HG03095 (cell line): ENCODE measurements at regions not wholly inside any gene's neighbourhood (a gene's known extent, or its start where the extent isn't known, plus 50 kb on each side); places are given as distances from the start of the nearest gene placed in this dataset.

Experiments
- ATAC-seq: cut with Tn5 transposase; IDR thresholded peaks from one replicate; pipeline ENCODE4 v1.9.1; 2021; ENCODE audit warnings: moderate library complexity; ENCODE audit not compliant: unreplicated experiment

DNA sequence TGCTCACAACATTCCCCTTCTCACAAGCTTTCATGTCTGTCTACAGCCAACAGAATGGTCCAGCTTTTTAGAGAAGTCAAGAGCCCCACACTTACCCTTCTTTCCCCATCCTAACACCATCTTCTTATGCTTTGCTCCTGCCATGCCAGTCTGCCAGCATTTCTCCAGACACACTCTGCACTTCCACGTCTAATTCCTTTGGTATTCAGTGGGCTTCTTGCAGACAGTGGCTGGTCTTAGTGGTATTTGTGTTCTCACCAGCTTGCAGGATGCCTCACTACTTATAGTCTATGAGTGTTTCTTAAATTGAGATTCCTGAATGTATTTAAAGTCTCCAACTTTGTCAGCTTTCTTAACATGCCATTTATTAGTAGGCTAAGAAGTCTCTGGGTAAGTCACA lies 154.4 kb downstream of the BBOX1 start:
- ATAC-seq = no peak

DNA sequence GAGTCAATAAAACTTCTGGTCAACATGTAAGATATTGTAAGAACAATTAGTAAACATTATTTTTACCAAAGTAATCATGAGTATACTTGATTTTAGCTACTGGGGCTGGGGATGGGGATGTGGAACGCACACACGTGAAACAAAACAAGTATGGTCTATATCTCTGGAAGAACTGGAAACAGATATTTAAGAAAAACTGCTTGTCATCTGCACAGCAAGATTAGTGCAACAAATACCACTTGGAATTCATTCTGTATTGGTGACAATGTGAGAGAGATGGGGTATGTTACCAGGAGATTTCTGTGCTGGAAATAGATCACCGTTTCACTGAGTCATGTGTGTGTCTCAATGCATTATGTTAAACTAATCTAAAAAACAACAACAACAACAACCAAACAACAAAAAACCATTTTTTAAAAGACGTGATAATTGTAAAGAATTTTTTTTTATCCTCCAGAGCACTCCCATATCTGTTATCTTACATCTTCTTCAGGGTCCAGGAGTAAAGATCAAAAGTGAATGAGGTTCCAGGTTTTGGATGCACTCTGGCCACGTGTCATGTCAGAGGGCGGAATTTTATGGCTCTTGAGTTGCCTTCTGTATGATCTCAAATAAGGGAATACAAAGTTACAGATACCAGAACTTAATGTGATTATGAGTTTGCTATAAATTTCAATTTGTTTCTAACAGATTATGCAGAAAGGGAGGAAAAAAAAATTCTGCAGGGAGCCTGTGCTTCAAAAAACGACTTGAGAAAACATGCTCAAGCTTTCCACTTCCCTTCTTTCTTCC lies 153.0 kb downstream of the BBOX1 start:
- no peak for ATAC-seq

DNA sequence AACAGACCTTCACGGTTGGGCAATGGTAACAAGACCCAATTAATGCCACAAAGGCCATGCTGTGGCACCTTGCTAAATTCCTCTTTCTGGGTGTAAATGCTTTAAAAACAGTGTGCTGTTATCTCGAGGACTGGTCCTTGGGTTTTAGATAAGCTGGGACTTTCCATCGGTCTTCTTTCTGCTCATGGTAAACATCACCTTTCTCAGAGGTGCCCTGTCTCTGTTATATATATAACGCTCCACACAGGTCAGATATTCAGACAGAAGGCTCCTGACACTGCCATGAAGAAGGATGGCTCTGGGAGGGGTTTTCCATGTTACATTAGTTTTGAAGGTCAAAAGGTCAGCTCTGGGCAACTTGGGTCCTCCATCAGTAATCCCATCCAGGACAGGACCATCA lies 151.6 kb downstream of the BBOX1 start:
- no peak for ATAC-seq

DNA sequence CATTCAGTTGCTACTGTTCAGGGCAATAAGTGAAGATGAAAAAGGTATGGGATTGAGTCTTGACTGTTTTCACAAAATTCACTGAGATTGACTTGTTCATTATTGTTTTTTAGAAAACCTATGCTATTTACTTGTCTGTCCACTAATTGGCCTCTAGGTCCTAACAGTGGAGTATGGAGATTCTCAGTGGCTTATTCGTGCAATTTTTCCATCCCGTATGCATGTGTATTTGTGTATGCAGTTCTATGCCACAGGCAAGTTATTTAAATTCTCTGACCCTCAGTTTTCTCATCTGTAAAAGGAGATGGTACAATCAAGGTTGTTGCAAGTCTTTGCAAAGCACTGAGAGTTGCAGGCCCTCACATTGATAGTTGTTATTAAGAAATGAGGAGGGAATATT lies 151.0 kb downstream of the BBOX1 start:
- ATAC-seq = no peak

DNA sequence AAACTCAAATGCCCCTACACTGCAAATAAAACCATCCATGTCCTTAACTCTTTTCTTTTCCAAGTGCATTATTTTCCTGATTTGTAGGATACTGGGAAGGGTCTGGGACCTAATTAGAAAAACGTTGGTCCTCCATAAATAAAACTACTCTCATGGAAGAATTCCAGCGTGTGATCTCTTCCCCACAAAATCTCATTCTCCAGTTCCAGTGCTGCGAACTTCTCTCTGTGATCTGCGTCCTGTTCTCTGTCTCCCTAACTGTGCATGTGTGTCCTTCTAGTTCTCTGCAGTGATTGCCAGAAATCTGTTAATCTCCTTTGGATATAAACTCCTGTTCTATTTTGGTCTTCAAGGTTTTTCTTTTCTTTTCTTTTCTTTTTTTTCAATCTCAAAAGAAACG lies 148.1 kb downstream of the BBOX1 start:
- no peak for ATAC-seq

DNA sequence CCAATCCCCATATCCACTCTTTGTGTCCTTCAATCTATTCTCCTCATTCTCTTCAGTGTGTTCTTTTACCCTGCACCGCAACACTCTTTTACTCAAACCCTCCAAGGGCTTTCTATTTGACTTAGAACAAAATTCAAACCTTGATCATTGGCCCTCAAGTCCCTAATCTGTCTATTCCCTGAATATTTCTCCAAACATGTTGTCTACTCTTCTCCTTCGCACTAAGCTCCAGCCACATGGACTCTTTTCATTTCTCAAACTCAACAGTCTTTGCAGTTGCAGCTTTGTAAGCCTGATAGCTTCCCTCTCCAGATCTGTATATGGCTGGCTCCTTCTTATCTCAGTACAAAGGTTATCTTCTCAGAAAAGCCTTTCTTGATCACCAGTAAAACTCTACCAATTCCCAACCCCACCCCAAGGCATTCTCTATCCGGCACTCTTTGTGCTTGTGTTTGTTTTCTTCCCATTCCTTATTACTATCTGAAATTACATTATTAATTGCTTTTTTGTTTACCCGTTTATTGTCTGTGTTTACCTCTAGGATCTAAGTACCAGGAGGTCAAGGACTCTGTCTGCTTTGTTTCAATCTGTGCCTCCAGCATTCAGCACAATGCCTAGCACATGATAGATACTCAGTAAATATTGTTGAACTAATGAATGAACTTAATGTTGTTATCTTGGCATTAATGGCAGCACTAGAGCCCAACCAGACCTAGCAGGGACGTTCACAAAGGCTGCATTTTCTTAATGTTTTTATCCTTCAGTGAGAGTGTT lies 147.4 kb downstream of the BBOX1 start:
- ATAC-seq = no peak

DNA sequence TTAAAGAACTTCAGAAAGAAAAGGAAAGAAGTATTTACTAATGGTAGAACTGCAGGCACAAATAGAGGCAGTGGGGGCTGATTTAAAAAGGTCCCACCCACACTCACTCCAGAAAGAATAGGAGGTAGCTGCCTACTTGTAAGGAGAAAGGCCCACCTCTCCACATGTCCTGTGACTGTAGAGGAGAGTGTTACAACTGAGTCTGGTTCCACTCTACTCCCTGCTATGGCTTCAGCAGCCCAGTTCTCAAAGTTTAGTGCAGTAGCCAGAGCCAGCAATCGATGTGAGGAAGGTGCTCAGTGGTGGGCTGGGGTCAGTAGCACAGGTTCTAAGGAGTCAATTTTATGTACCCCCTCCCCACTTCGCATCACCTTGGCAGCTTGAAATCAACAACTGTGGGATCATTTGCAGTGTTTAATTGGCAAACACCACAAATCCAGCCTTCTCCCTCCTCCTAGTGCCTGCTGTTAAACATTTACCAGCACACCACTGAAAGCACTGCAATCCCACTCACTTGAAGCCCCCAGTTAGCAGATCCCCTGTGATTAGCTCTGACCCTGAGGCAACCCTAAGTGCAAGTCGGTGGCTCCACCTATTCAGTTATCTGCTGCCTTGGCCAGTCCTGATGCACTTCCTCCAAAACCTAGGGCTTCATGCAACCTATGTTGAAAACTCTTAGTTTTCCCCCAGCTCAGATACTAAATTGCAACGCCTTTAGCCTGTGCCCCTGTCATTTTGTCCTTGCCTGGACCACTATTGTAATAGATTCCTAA lies 146.6 kb downstream of the BBOX1 start:
- ATAC-seq = no peak

DNA sequence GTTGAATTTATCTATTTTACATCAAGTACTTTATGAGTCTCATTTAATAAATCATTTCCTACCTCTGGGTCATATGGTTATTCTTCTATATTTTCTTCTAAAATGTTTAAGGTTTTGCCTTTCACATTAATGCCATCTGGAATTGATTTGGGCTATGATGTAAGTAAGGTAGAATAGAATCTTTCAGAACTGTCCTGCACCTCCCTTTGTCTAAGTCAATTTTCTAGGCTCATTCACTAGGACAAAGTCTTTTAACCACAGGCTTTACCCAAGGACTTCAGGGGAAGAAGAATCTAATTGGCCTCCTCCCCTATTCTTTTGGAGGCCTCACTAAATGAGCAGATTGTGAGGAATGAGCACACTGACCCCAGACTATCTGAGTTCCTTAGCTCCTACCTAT lies 146.0 kb downstream of the BBOX1 start:
- no peak for ATAC-seq

DNA sequence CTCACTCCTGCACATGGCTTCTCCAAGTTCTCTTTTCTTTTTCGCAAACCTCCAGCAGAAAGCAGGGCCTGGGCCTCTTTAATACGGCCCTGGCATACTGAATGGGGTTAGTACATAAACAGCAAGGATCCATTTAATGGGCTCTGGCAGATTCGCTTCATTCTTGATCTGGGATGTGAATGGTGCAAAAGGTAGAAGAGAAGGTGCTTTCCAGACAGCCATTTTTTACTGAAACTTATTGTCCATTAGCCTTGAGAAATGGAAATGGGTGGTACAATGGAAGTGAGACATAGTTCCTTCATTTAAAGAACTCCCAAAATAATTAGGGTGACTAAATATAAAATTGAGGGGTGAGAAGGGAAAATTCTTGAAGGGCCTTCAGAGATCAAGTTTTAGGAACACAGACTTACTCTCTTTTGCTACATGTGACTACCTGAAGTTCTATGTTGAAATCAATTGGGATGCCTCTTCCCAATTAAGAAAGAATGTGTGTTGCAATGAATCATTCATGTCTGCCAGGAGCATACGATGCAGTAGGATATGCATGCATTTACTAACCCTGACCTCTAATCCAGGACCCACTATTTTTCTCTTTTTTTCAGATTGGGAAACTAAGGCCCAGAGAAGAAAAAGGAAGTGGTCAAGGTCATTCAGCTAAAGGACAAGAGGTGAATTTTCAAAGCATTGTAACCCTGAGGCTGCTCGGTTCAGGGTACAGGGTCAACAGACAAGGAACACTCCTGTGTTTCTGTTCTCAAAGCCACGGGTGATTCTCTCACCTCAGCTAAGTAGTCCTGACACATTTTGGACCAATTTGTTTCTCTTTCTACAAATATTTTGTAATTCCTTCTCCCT lies 144.1 kb downstream of the BBOX1 start:
- no peak for ATAC-seq

DNA sequence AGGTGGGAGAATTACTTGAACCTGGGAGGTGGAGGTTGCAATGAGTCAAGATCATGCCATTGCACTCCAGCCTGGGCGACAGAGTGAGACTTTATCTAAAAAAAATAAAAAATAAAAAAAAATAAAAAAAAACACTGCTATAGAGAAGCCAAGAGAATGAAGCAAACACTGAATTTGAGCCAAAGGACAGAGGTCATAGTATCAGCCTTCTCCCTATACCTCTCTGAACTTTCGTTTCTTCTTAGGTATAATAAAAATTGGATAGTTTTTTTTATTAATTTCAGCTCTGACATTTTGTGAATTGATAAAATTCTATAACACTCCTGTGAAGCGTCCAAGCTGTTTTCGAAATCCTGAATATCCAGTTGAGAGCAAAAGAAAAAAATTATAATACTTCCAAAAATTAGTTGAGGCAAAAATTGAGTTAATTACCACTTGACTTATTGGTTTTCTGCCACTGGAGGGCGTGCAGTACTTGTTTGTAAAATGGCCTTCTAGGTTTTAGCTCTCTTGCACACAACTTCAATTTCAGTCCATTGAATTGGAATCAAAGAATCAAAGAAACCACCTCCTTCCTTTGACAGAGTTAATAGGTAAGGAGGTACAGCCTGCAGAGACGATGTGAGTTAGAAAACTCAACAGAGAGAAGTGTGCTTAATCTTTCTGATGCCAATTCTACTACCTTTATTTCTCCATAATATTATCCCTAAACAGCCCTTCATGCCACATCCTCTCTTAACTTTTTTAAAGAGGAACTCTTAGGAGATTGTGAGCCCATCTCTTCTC lies 143.2 kb downstream of the BBOX1 start:
- ATAC-seq = peak; percentile 66

DNA sequence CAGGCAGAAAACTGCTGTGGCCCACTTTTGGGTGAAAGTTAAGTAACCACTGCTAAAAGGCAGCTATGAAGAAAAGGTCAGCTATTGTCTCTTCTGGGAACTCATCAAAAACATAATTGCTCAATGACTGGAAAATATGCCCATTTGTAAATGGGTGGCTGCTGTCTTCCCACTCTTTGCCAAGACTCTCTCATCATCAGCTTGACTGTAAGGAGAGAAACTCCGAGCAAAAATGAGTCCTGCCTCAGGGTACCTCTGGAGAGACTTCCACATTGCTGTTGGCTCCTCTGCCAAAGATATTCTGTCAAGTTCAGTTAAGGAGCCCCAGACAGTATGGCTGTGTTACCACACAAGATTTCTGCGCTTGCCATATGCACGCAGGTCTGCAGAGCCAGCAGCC lies 138.7 kb downstream of the BBOX1 start:
- no peak for ATAC-seq

DNA sequence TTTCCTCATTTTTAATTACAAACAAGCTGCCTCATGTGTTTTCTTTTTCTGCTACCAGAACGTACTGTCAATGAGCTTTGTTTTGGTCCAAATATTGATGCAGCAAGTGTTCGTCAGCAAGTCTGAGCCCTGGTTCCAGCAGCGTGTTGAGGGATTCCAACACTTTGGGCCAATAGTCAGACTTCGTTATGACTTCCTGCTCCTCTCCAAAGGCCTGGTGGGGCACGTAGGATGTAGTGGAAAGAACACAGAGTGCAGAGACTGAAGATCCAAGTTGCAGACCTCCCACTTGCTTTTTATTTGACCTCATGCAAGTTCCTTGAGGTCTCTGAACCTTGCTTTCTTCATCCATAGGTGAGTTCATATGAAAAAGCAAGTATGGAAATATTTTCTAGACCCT lies 138.2 kb downstream of the BBOX1 start:
- no peak for ATAC-seq
